NCI-H2227 (cell line): ENCODE measurements at regions not wholly inside any gene's neighbourhood (a gene's known extent, or its start where the extent isn't known, plus 50 kb on each side); places are given as distances from the start of the nearest gene placed in this dataset.
"Not testable (repeated sequence)": the region's sequence is repeated elsewhere in the genome, so short reads cannot be mapped to it uniquely, and the experiment has no call there.

ENCODE experiments used
- DNase-seq: peaks from one replicate; lab custom pipeline; 2025; ENCODE audit not compliant: unreplicated experiment; lab: John Stamatoyannopoulos, UW

- no peak for DNase-seq
Observed at GRCh38 chr5:61215996-61216395, 53.7 kb upstream of the SMIM15 start.

- no peak for DNase-seq
Observed at GRCh38 chr5:61216741-61217140, 54.5 kb upstream of the SMIM15 start.

- DNase-seq, result no peak
Observed at GRCh38 chr5:61217214-61217613, 54.9 kb upstream of the SMIM15 start.

- no peak for DNase-seq
Observed at GRCh38 chr5:61228229-61228628, 66.0 kb upstream of the SMIM15 start.

GRCh38 chr5:61228691-61229280, 66.5 kb upstream of the SMIM15 start:
- DNase-seq, result no peak

- no peak for DNase-seq
Observed at GRCh38 chr5:61229416-61229815, 67.1 kb upstream of the SMIM15 start.

- no peak for DNase-seq
Observed at GRCh38 chr5:61230492-61230891, 68.2 kb upstream of the SMIM15 start.

- no peak for DNase-seq
Observed at GRCh38 chr5:61231813-61232212, 69.5 kb upstream of the SMIM15 start.

- DNase-seq, result no peak
Observed at GRCh38 chr5:61232490-61233050, 70.3 kb upstream of the SMIM15 start.

- no peak for DNase-seq
Observed at GRCh38 chr5:61234019-61234418, 71.8 kb upstream of the SMIM15 start.

- not testable (repeated sequence) for DNase-seq
Observed at GRCh38 chr5:61236715-61237114, 74.4 kb upstream of the SMIM15 start.

- DNase-seq, result peak; percentile 77
Observed at GRCh38 chr5:61245486-61245885, 83.2 kb upstream of the SMIM15 start.

GRCh38 chr5:61245936-61246335, 83.7 kb upstream of the SMIM15 start:
- DNase-seq, result peak; percentile 86

- no peak for DNase-seq
Observed at GRCh38 chr5:61246768-61247307, 84.6 kb upstream of the SMIM15 start.

GRCh38 chr5:61251874-61252642, 80.0 kb upstream of the ZSWIM6 start:
- DNase-seq, result no peak

- DNase-seq, result no peak
Observed at GRCh38 chr5:61252643-61252925, 79.5 kb upstream of the ZSWIM6 start.

GRCh38 chr5:61253547-61253946, 78.5 kb upstream of the ZSWIM6 start:
- no peak for DNase-seq

- no peak for DNase-seq
Observed at GRCh38 chr5:61254969-61255555, 77.0 kb upstream of the ZSWIM6 start.

GRCh38 chr5:61256474-61256873, 75.6 kb upstream of the ZSWIM6 start:
- DNase-seq, result no peak

- DNase-seq, result no peak
Observed at GRCh38 chr5:61257421-61257820, 74.6 kb upstream of the ZSWIM6 start.

GRCh38 chr5:61261136-61261535, 70.9 kb upstream of the ZSWIM6 start:
- DNase-seq, result no peak

- DNase-seq, result no peak
Observed at GRCh38 chr5:61262080-61262479, 70.0 kb upstream of the ZSWIM6 start.
